Nephron progenitor cell (in vitro differentiated cells): ENCODE measurements at regions not wholly inside any gene's neighbourhood (a gene's known extent, or its start where the extent isn't known, plus 50 kb on each side); places are given as distances from the start of the nearest gene placed in this dataset.

Experiments
- DNase-seq: peaks from one replicate; pipeline ENCODE4 v3.0.0; 2021
- H3K27ac Mint-ChIP-seq: 2 replicates; pipeline ENCODE4 v1.8.0; 2021; ENCODE audit warnings: mild to moderate bottlenecking, moderate library complexity, mixed read lengths
- H3K27me3 Mint-ChIP-seq: 2 replicates; pipeline ENCODE4 v1.8.0; 2021; ENCODE audit warnings: mild to moderate bottlenecking, low read depth, mixed read lengths; ENCODE audit not compliant: poor library complexity
- H3K36me3 Mint-ChIP-seq: 2 replicates; pipeline ENCODE4 v1.8.0; 2021; ENCODE audit warnings: low read depth, mixed read lengths
- H3K4me1 Mint-ChIP-seq: 2 replicates; pipeline ENCODE4 v1.8.0; 2021; ENCODE audit warnings: mixed read lengths
- H3K4me3 Mint-ChIP-seq: 2 replicates; pipeline ENCODE4 v1.8.0; 2021; ENCODE audit warnings: mild to moderate bottlenecking, moderate library complexity, mixed read lengths
- H3K9me3 Mint-ChIP-seq: 2 replicates; pipeline ENCODE4 v1.8.0; 2021; ENCODE audit warnings: mild to moderate bottlenecking, moderate library complexity, mixed read lengths
- TF ChIP-seq, protein P1 (sequence below): fragments of 200-600 bp; sonication (generic); IDR thresholded peaks from 2 replicates; pipeline ENCODE4 v1.5.0; 2021; ENCODE audit warnings: antibody characterized with exemption

- no peak overlapping the region for H3K27ac Mint-ChIP-seq
- H3K4me3 Mint-ChIP-seq = no peak overlapping the region
- no peaks in the 10 kb centered on the region for H3K27me3 Mint-ChIP-seq
- DNase-seq = no peak
- H3K4me1 Mint-ChIP-seq = no peaks in the 10 kb centered on the region
- H3K9me3 Mint-ChIP-seq = no peaks in the 10 kb centered on the region
- no peaks in the 10 kb centered on the region for H3K36me3 Mint-ChIP-seq
- TF ChIP-seq, protein P1, sequence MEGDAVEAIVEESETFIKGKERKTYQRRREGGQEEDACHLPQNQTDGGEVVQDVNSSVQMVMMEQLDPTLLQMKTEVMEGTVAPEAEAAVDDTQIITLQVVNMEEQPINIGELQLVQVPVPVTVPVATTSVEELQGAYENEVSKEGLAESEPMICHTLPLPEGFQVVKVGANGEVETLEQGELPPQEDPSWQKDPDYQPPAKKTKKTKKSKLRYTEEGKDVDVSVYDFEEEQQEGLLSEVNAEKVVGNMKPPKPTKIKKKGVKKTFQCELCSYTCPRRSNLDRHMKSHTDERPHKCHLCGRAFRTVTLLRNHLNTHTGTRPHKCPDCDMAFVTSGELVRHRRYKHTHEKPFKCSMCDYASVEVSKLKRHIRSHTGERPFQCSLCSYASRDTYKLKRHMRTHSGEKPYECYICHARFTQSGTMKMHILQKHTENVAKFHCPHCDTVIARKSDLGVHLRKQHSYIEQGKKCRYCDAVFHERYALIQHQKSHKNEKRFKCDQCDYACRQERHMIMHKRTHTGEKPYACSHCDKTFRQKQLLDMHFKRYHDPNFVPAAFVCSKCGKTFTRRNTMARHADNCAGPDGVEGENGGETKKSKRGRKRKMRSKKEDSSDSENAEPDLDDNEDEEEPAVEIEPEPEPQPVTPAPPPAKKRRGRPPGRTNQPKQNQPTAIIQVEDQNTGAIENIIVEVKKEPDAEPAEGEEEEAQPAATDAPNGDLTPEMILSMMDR = no peak
These were observed 780.5 kb upstream of the ZNF608 start for GRCh38 chr5:125526966-125527365.

DNA sequence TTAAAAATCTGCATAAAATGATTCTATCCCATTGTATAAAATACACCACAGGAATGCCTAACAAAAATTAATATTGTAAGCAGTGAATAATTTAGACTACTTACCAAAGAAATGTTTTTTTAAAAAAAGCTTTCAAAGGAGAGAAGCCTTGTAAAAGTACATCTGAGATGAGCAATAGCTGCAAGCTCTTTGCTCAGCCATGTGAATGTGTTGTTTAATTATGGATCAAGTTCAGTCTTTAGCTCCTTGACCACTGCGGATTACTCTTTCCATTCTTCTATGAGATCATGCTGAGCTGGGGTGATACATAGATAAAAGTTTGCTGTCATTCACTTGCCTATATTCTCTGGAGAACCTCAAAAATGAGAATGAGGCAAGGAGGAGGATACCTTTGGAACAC, 782.4 kb upstream of the ZNF608 start:
- Mint-ChIP-seq H3K4me1 (no peaks in the 10 kb centered on the region), H3K36me3 (peaks cover 7% of the 10 kb centered on the region), H3K27me3 (no peaks in the 10 kb centered on the region), H3K27ac (no peak overlapping the region), H3K9me3 (peaks cover 18% of the 10 kb centered on the region), H3K4me3 (no peak overlapping the region)
- TF ChIP-seq, protein P1 = no peak
- no peak for DNase-seq

DNA sequence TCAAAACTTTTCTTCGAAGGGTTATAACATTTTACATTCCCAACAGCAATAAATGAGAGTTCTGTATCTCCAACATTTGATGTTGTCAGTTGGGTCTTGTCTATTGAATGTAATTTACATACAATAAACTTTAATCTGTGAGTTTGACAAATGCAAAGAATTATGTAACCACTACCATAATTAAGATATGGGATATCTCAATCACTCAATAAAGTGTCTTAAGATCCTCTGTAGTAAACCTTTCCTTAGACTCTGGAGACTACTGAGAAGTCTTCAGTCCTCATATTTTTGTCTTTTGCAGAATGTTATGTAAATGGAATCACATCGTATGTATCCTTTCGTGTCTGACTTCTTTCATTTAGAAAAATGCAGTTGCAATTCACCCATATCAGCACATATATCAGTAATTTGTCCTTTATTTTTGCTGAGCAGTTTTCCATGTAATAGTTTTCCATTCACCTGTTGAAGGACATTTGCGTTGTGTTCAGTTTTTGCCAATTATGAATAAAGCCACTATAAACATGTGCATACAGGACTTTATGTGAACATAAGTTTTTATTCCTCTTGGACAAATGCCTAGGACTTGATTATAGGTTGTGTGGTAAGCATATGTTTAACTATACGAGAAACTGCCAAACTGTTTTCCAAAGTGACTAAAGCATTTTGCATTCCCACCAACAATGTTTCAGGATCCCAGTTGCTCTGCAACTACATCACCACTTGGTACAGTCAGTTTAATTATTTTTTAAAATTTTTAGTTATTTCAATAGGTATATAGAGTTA, 784.6 kb upstream of the ZNF608 start:
- no peak overlapping the region for H3K27ac Mint-ChIP-seq
- H3K36me3 Mint-ChIP-seq = peaks cover 11% of the 10 kb centered on the region
- H3K4me3 Mint-ChIP-seq = no peak overlapping the region
- TF ChIP-seq, protein P1 = no peak
- DNase-seq = no peak
- peaks cover 32% of the 10 kb centered on the region for H3K9me3 Mint-ChIP-seq
- H3K4me1 Mint-ChIP-seq = no peaks in the 10 kb centered on the region
- no peaks in the 10 kb centered on the region for H3K27me3 Mint-ChIP-seq

DNA sequence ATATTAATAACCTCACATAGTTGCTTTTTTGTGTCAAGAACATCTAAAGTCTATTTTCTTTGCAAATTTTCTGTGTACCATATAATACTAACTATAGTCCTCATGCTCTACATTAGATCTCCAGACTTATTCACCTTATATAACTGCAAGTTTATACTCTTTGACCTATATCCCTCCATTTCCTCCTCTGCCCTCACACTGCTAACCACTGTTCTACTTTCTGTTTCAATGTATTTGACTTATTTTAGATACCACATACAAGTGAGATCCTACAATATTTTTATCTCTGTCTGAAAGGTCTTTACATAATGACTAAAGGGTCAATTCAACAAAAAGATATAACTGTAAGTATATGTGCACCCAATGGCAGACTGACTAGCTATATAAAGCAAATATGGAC, 789.7 kb upstream of the ZNF608 start:
- TF ChIP-seq, protein P1 = no peak
- H3K4me3 Mint-ChIP-seq = no peak overlapping the region
- H3K27ac Mint-ChIP-seq = no peak overlapping the region
- H3K9me3 Mint-ChIP-seq = peaks cover 75% of the 10 kb centered on the region
- H3K36me3 Mint-ChIP-seq = peaks cover 47% of the 10 kb centered on the region
- no peaks in the 10 kb centered on the region for H3K4me1 Mint-ChIP-seq
- DNase-seq = no peak
- H3K27me3 Mint-ChIP-seq = no peaks in the 10 kb centered on the region

DNA sequence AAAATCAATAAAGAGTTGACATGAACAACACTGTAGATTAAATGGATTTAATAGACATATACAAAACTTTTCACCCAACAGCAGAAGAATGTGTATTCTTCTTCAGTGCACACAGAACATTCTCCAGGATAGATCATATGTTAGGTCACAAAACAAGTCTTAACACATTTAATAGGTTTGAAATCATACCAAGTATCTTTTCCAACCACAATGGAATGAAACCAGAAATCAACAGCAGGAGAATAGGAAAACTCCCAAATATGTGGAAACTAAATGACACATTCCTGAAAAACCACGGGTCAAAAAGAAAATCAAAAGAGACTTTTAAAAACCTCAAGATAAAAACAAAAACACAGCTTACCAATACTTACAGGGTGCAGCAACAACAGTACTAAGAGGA, 790.1 kb upstream of the ZNF608 start:
- no peak overlapping the region for H3K4me3 Mint-ChIP-seq
- H3K4me1 Mint-ChIP-seq = no peaks in the 10 kb centered on the region
- no peak overlapping the region for H3K27ac Mint-ChIP-seq
- no peaks in the 10 kb centered on the region for H3K27me3 Mint-ChIP-seq
- peaks cover 75% of the 10 kb centered on the region for H3K9me3 Mint-ChIP-seq
- TF ChIP-seq, protein P1 = no peak
- H3K36me3 Mint-ChIP-seq = peaks cover 48% of the 10 kb centered on the region
- no peak for DNase-seq

GRCh38 chr5:125537661-125538060, 791.2 kb upstream of the ZNF608 start:
- TF ChIP-seq, protein P1 = no peak
- DNase-seq = no peak
- Mint-ChIP-seq H3K27ac (no peak overlapping the region), H3K4me1 (no peaks in the 10 kb centered on the region), H3K4me3 (no peak overlapping the region), H3K36me3 (peaks cover 48% of the 10 kb centered on the region), H3K9me3 (peaks cover 69% of the 10 kb centered on the region), H3K27me3 (peaks cover 3% of the 10 kb centered on the region)
